ENCODE measurements at regions not wholly inside any gene's neighbourhood (a gene's known extent, or its start where the extent isn't known, plus 50 kb on each side); places are given as distances from the start of the nearest gene placed in this dataset.

GRCh38 chr1:173128742-173129141 is 78.0 kb upstream of the TNFSF18 start:
- peaks cover 8% of the 10 kb centered on the region for H3K9me3 ChIP-seq (replicated peaks)
- H3K4me3 ChIP-seq, result no peak overlapping the region
- H3K27ac ChIP-seq (replicated peaks), result no peak overlapping the region
- TF ChIP-seq CTCF (IDR thresholded peaks at IDR 0.05; ENCODE audit: borderline replicate concordance), result no peak
- intact Hi-C loops (cut with micrococcal nuclease), result no loop called here
- no peaks in the 10 kb centered on the region for H3K36me3 ChIP-seq
- DNase-seq, result no peak
- H3K27me3 ChIP-seq (ENCODE audit: low read depth), result no peaks in the 10 kb centered on the region
- peaks cover 2% of the 10 kb centered on the region for H3K4me1 ChIP-seq

- no peak overlapping the region for H3K27ac ChIP-seq (replicated peaks)
- no peaks in the 10 kb centered on the region for H3K36me3 ChIP-seq
- intact Hi-C loops (cut with micrococcal nuclease), result no loop called here
- no peaks in the 10 kb centered on the region for H3K27me3 ChIP-seq (ENCODE audit: low read depth)
- H3K4me1 ChIP-seq, result peaks cover 13% of the 10 kb centered on the region
- H3K4me3 ChIP-seq, result no peak overlapping the region
- no peak for DNase-seq
- TF ChIP-seq CTCF (IDR thresholded peaks at IDR 0.05; ENCODE audit: borderline replicate concordance), result no peak
- peaks cover 8% of the 10 kb centered on the region for H3K9me3 ChIP-seq (replicated peaks)
Observed at GRCh38 chr1:173127369-173128307, 76.9 kb upstream of the TNFSF18 start.

- peaks cover 8% of the 10 kb centered on the region for H3K9me3 ChIP-seq (replicated peaks)
- H3K36me3 ChIP-seq, result no peaks in the 10 kb centered on the region
- DNase-seq, result no peak
- H3K4me1 ChIP-seq, result peaks cover 23% of the 10 kb centered on the region
- intact Hi-C loops (cut with micrococcal nuclease), result no loop called here
- TF ChIP-seq CTCF (IDR thresholded peaks at IDR 0.05; ENCODE audit: borderline replicate concordance), result no peak
- no peaks in the 10 kb centered on the region for H3K27me3 ChIP-seq (ENCODE audit: low read depth)
- H3K27ac ChIP-seq (replicated peaks), result no peak overlapping the region
- H3K4me3 ChIP-seq, result no peak overlapping the region
Observed at GRCh38 chr1:173126421-173126820, 75.7 kb upstream of the TNFSF18 start.

GRCh38 chr1:173122958-173123852 is 72.5 kb upstream of the TNFSF18 start:
- Histone ChIP-seq H3K36me3 (no peaks in the 10 kb centered on the region), H3K27me3 (ENCODE audit: low read depth) (no peaks in the 10 kb centered on the region), H3K27ac (replicated peaks) (peak overlapping the region; percentile 86), H3K9me3 (replicated peaks) (no peaks in the 10 kb centered on the region), H3K4me1 (peaks cover 23% of the 10 kb centered on the region), H3K4me3 (peak overlapping the region; percentile 48)
- intact Hi-C loops (cut with micrococcal nuclease), result no loop called here
- peak; percentile 64 for DNase-seq
- no peak for TF ChIP-seq CTCF (IDR thresholded peaks at IDR 0.05; ENCODE audit: borderline replicate concordance)

GRCh38 chr1:173122344-173122935 is 71.7 kb upstream of the TNFSF18 start:
- Histone ChIP-seq H3K36me3 (no peaks in the 10 kb centered on the region), H3K4me1 (peaks cover 23% of the 10 kb centered on the region), H3K27ac (replicated peaks) (peak overlapping the region; percentile 86), H3K27me3 (ENCODE audit: low read depth) (no peaks in the 10 kb centered on the region), H3K4me3 (peak overlapping the region; percentile 48), H3K9me3 (replicated peaks) (no peaks in the 10 kb centered on the region)
- intact Hi-C loops (cut with micrococcal nuclease), result no loop called here
- no peak for DNase-seq
- no peak for TF ChIP-seq CTCF (IDR thresholded peaks at IDR 0.05; ENCODE audit: borderline replicate concordance)
